Suprapubic skin (tissue), 4 donors: ENCODE measurements at regions not wholly inside any gene's neighbourhood (a gene's known extent, or its start where the extent isn't known, plus 50 kb on each side); places are given as distances from the start of the nearest gene placed in this dataset.

Source experiments
- EP300 ChIP-seq: sonication (generic); formaldehyde crosslinking; IDR thresholded peaks from one replicate; pipeline ENCODE4 v1.6.1; 2017; ENCODE audit warnings: antibody characterized with exemption
- POLR2A ChIP-seq, 2 donors: fragments of 450-650 bp; IDR thresholded peaks; one replicate each; pipeline ENCODE4 v1.6.1; 2017; ENCODE audit warnings: antibody characterized with exemption in 2 of 2, mild to moderate bottlenecking in 2 of 2, moderate library complexity in 2 of 2
- POLR2AphosphoS5 ChIP-seq, 3 donors: sonication (generic); formaldehyde crosslinking; IDR thresholded peaks; one replicate each; pipeline ENCODE4 v1.6.1; 2017; ENCODE audit warnings: antibody characterized with exemption in 3 of 3
- TF ChIP-seq, protein P1 (sequence below), 2 donors: fragments of 200-600 bp in 1 of 2; fragments of 450-650 bp in 1 of 2; sonication (generic) in 1 of 2; IDR thresholded peaks; one replicate each; pipeline ENCODE4 v1.5.1; 2016 to 2019; ENCODE audit warnings: antibody characterized with exemption in 2 of 2, mild to moderate bottlenecking in 1 of 2, moderate library complexity in 1 of 2

DNA sequence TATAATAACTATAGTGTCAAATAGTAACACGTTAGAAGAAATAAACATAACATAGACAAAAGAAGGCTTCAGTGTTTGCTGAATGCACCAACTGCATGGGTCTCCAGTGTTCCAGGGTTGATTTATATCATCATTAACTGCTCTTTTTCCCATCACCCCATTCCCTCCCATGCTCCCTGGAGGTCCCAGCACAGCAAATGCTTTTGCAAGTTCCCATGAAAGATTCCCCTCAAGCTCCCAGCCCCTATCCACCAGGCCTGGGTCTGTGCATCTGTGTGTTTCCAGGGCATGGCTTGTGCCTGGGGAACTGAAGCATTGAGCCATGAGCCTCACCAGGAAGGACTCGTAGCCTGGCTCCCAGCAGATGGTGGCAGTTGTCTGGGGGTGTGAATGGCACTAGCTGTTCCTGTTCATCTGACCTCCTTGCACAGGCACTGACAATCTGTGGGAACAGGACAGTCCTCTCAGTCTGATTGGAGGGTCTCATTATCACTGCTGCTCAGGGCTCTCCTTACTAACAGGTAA lies 164.6 kb upstream of the RMP24 start:
- TF ChIP-seq EP300 = no peak
- TF ChIP-seq POLR2A (IDR thresholded peaks at IDR 0.05) = no peak
- TF ChIP-seq, protein P1, sequence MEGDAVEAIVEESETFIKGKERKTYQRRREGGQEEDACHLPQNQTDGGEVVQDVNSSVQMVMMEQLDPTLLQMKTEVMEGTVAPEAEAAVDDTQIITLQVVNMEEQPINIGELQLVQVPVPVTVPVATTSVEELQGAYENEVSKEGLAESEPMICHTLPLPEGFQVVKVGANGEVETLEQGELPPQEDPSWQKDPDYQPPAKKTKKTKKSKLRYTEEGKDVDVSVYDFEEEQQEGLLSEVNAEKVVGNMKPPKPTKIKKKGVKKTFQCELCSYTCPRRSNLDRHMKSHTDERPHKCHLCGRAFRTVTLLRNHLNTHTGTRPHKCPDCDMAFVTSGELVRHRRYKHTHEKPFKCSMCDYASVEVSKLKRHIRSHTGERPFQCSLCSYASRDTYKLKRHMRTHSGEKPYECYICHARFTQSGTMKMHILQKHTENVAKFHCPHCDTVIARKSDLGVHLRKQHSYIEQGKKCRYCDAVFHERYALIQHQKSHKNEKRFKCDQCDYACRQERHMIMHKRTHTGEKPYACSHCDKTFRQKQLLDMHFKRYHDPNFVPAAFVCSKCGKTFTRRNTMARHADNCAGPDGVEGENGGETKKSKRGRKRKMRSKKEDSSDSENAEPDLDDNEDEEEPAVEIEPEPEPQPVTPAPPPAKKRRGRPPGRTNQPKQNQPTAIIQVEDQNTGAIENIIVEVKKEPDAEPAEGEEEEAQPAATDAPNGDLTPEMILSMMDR (IDR thresholded peaks at IDR 0.05) = no peak
- no peak for TF ChIP-seq POLR2AphosphoS5 (IDR thresholded peaks at IDR 0.05)
